IMR-90 (cell line): ENCODE measurements at regions not wholly inside any gene's neighbourhood (a gene's known extent, or its start where the extent isn't known, plus 50 kb on each side); places are given as distances from the start of the nearest gene placed in this dataset.

Experiments used
- ATAC-seq: fragments of 200-7000 bp; cut with Tn5 transposase; 2 replicates; pipeline ENCODE4 v1.9.1; 2020; ENCODE audit warnings: low read depth, mild to moderate bottlenecking, moderate library complexity
- BruUV-seq: library from RNA; stranded (reverse); fragments of 400-500 nt; replicated peaks from 2 replicates; lab custom pipeline; 2021; lab: Mats Ljungman, UMichigan
- CTCF ChIA-PET: fragments of 300-600 bp; formaldehyde crosslinking; extraction: SDS; loops from one replicate; lab custom pipeline; 2021; ENCODE audit warnings: antibody characterized with exemption; lab: Yijun Ruan, JAX
- POLR2A ChIA-PET: fragments of 300-600 bp; sonication (Branson Sonifier 250); formaldehyde crosslinking; loops from one replicate; lab custom pipeline; 2022; ENCODE audit warnings: antibody characterized with exemption; ENCODE audit not compliant: unreplicated experiment; lab: Charles Lee
- DNase-seq: peaks from one replicate; pipeline ENCODE4 v3.0.0; 2013
- H2AFZ ChIP-seq: replicated peaks from 2 replicates; pipeline ENCODE3; 2013; ENCODE audit warnings: low read length, mild to moderate bottlenecking; ENCODE audit not compliant: poor library complexity
- H2AK5ac ChIP-seq: 2 replicates; pipeline ENCODE4 v1.6.1; 2013; ENCODE audit warnings: low read depth, low read length, inconsistent platforms
- H2AK9ac ChIP-seq: replicated peaks from 2 replicates; pipeline ENCODE3; 2013; ENCODE audit warnings: mild to moderate bottlenecking, low read depth, low read length, moderate library complexity; ENCODE audit not compliant: poor library complexity
- H2BK120ac ChIP-seq: 2 replicates; pipeline ENCODE4 v1.6.1; 2013; ENCODE audit warnings: low read depth, low read length, inconsistent platforms
- H2BK15ac ChIP-seq: 3 replicates; pipeline ENCODE4 v1.6.1; 2013; ENCODE audit warnings: low read depth, low read length, inconsistent platforms
- H2BK20ac ChIP-seq: 2 replicates; pipeline ENCODE4 v1.6.1; 2013; ENCODE audit warnings: low read depth, mild to moderate bottlenecking, inconsistent platforms, low read length, moderate library complexity
- H2BK5ac ChIP-seq: 2 replicates; pipeline ENCODE4 v1.6.1; 2013; ENCODE audit warnings: mild to moderate bottlenecking, low read depth, low read length, inconsistent platforms; ENCODE audit not compliant: poor library complexity, severe bottlenecking
- H3K14ac ChIP-seq: replicated peaks from 2 replicates; pipeline ENCODE4 v1.6.1; 2013; ENCODE audit warnings: low read depth, low read length, inconsistent platforms
- H3K18ac ChIP-seq: 2 replicates; pipeline ENCODE4 v1.6.1; 2013; ENCODE audit warnings: low read depth, low read length, control low read depth
- H3K23ac ChIP-seq: 2 replicates; pipeline ENCODE4 v1.6.1; 2013; ENCODE audit warnings: low read depth, low read length, inconsistent platforms
- H3K27ac ChIP-seq: 2 replicates; pipeline ENCODE4 v1.5.1; 2013; ENCODE audit warnings: mild to moderate bottlenecking, control low read depth, low read length; ENCODE audit not compliant: insufficient read depth
- H3K27me3 ChIP-seq: 2 replicates; pipeline ENCODE4 v1.6.1; 2013; ENCODE audit warnings: low read length; ENCODE audit not compliant: control insufficient read depth, insufficient read depth
- H3K36me3 ChIP-seq: 2 replicates; pipeline ENCODE4 v1.6.1; 2013; ENCODE audit warnings: low read length, mixed read lengths; ENCODE audit not compliant: control insufficient read depth, insufficient read depth
- H3K4ac ChIP-seq: 2 replicates; pipeline ENCODE4 v1.6.1; 2013; ENCODE audit warnings: low read depth, low read length, inconsistent platforms
- H3K4me1 ChIP-seq: 2 replicates; pipeline ENCODE4 v1.6.1; 2013; ENCODE audit warnings: low read length, mixed read lengths; ENCODE audit not compliant: control insufficient read depth, insufficient read depth
- H3K4me2 ChIP-seq: 2 replicates; pipeline ENCODE4 v1.6.1; 2013; ENCODE audit warnings: low read depth, mild to moderate bottlenecking, control low read depth, low read length, moderate library complexity
- H3K4me3 ChIP-seq: 2 replicates; pipeline ENCODE4 v1.5.1; 2013; ENCODE audit warnings: low read depth, mild to moderate bottlenecking, control low read depth, low read length, moderate library complexity; ENCODE audit not compliant: insufficient read depth
- H3K56ac ChIP-seq: 2 replicates; pipeline ENCODE4 v1.6.1; 2013; ENCODE audit warnings: low read length, inconsistent platforms; ENCODE audit not compliant: insufficient read depth; ENCODE audit errors: extremely low read depth
- H3K79me1 ChIP-seq, 2 experiments: 2 replicates each; pipeline ENCODE4 v1.6.1; 2013; ENCODE audit warnings: low read length in 2 of 2, inconsistent platforms in 1 of 2, low read depth in 1 of 2
- H3K9ac ChIP-seq: 2 replicates; pipeline ENCODE4 v1.6.1; 2013; ENCODE audit warnings: low read depth, low read length, control low read depth
- H3K9me1 ChIP-seq: 2 replicates; pipeline ENCODE4 v1.6.1; 2013; ENCODE audit warnings: low read length, inconsistent platforms; ENCODE audit not compliant: insufficient read depth
- H3K9me3 ChIP-seq: 2 replicates; pipeline ENCODE4 v1.6.1; 2013; ENCODE audit warnings: low read length; ENCODE audit not compliant: control insufficient read depth, insufficient read depth
- H4K20me1 ChIP-seq: 2 replicates; pipeline ENCODE4 v1.6.1; 2013; ENCODE audit warnings: low read length, inconsistent platforms; ENCODE audit not compliant: insufficient read depth
- H4K5ac ChIP-seq: 2 replicates; pipeline ENCODE4 v1.6.1; 2013; ENCODE audit warnings: mild to moderate bottlenecking, low read depth, low read length, control low read depth
- H4K8ac ChIP-seq, 2 experiments: 2 replicates each; pipeline ENCODE4 v1.6.1; 2013; ENCODE audit warnings: low read depth in 2 of 2, low read length in 2 of 2, control low read depth in 1 of 2, inconsistent platforms in 1 of 2
- H4K91ac ChIP-seq: 2 replicates; pipeline ENCODE4 v1.6.1; 2013; ENCODE audit warnings: low read depth, low read length, inconsistent platforms; ENCODE audit not compliant: insufficient read depth
- BHLHE40 ChIP-seq: fragments of 150-350 bp; IDR thresholded peaks from 2 replicates; pipeline ENCODE4 v1.6.1; 2016; ENCODE audit warnings: mild to moderate bottlenecking, low read depth, low read length
- CEBPB ChIP-seq: IDR thresholded peaks from 2 replicates; pipeline ENCODE4 v1.6.1; 2012; ENCODE audit warnings: low read depth, low read length, improper control_type of control experiment
- CHD1 ChIP-seq: IDR thresholded peaks from 2 replicates; pipeline ENCODE4 v1.6.1; 2012; ENCODE audit warnings: low read depth, low read length, improper control_type of control experiment
- CTCF ChIP-seq: conservative IDR thresholded peaks from 2 replicates; pipeline ENCODE4 v1.5.1; 2012; ENCODE audit warnings: mild to moderate bottlenecking, low read depth, low read length, improper control_type of control experiment
- ELK1 ChIP-seq: fragments of 150-350 bp; IDR thresholded peaks from 2 replicates; pipeline ENCODE4 v1.6.1; 2016; ENCODE audit warnings: low read depth, mild to moderate bottlenecking, low read length, moderate library complexity, borderline replicate concordance
- FOS ChIP-seq: fragments of 150-350 bp; IDR thresholded peaks from 2 replicates; pipeline ENCODE4 v1.6.1; 2016; ENCODE audit warnings: low read depth, low read length
- MAFK ChIP-seq: IDR thresholded peaks from 2 replicates; pipeline ENCODE4 v1.6.1; 2012; ENCODE audit warnings: low read depth, low read length, improper control_type of control experiment
- MAZ ChIP-seq: IDR thresholded peaks from 2 replicates; pipeline ENCODE4 v1.6.1; 2012; ENCODE audit warnings: low read depth, mild to moderate bottlenecking, low read length, improper control_type of control experiment, moderate library complexity, borderline replicate concordance
- MXI1 ChIP-seq: IDR thresholded peaks from 2 replicates; pipeline ENCODE4 v1.6.1; 2012; ENCODE audit warnings: low read depth, mild to moderate bottlenecking, low read length, moderate library complexity, borderline replicate concordance
- NFE2L2 ChIP-seq: fragments of 150-350 bp; IDR thresholded peaks from 2 replicates; pipeline ENCODE4 v1.6.1; 2016; ENCODE audit warnings: low read depth, mild to moderate bottlenecking, low read length
- POLR2A ChIP-seq: IDR thresholded peaks from 2 replicates; pipeline ENCODE4 v1.6.1; 2012; ENCODE audit warnings: mild to moderate bottlenecking, low read depth, low read length
- RAD21 ChIP-seq: IDR thresholded peaks from 2 replicates; pipeline ENCODE4 v1.6.1; 2012; ENCODE audit warnings: low read length, improper control_type of control experiment
- RCOR1 ChIP-seq: IDR thresholded peaks from 2 replicates; pipeline ENCODE4 v1.6.1; 2012; ENCODE audit warnings: mild to moderate bottlenecking, low read length, improper control_type of control experiment; ENCODE audit not compliant: insufficient replicate concordance
- RFX5 ChIP-seq: IDR thresholded peaks from 2 replicates; pipeline ENCODE4 v1.8.0; 2012; ENCODE audit warnings: low read depth, mild to moderate bottlenecking, low read length, moderate library complexity
- SMC3 ChIP-seq: fragments of 150-350 bp; IDR thresholded peaks from 2 replicates; pipeline ENCODE4 v1.6.1; 2016; ENCODE audit warnings: low read depth, mild to moderate bottlenecking, antibody characterized with exemption, low read length, moderate library complexity
- WGBS, 2 experiments: methylation state at CpG; one replicate each; pipeline versions ENCODE4 v1.1.5 to v1.1.7; 2013; ENCODE audit warnings: missing lambda C conversion rate in 2 of 2; ENCODE audit not compliant: insufficient read length in 1 of 2; ENCODE audit errors: extremely low coverage in 2 of 2; 5-methylcytosine and 5-hydroxymethylcytosine counted together
- dilution Hi-C: fragments of 300-500 bp; cut with HindIII; formaldehyde crosslinking; loops from one replicate; pipeline ENCODE4 v1.14.3; 2018; ENCODE audit warnings: low sequenced_read_pairs; ENCODE audit not compliant: unreplicated experiment
- in situ Hi-C: fragments of 300-500 bp; cut with MboI; formaldehyde crosslinking; loops from 3 replicates; pipeline ENCODE4 v1.14.3; 2019; ENCODE audit warnings: low sequenced_read_pairs, inconsistent platforms, mixed read lengths
- intact Hi-C: fragments of 100-400 bp; cut with micrococcal nuclease; formaldehyde crosslinking; loops from 2 replicates; pipeline ENCODE4 v1.10.0; 2022
- TF ChIP-seq, protein P1 (sequence below): fragments of 150-350 bp; IDR thresholded peaks from 2 replicates; pipeline ENCODE4 v1.6.1; 2017; ENCODE audit warnings: mild to moderate bottlenecking, antibody characterized with exemption, low read length, low read depth

GRCh38 chr14:40010961-40011360, 578.7 kb upstream of the FBXO33 start:
- Histone ChIP-seq H3K27me3 (no peaks in the 10 kb centered on the region), H2AFZ (no peak overlapping the region), H3K23ac (no peak overlapping the region), H4K8ac (no peak overlapping the region), H3K18ac (no peak overlapping the region), H2BK120ac (no peak overlapping the region), H4K20me1 (no peaks in the 10 kb centered on the region), H3K27ac (no peak overlapping the region), H3K9ac (no peak overlapping the region), H3K4me2 (no peak overlapping the region), H3K56ac (no peak overlapping the region), H2BK5ac (no peak overlapping the region), H3K14ac (no peak overlapping the region), H3K79me1 (no peaks in the 10 kb centered on the region), H2AK5ac (no peak overlapping the region), H3K4ac (no peak overlapping the region), H3K9me3 (peaks cover 9% of the 10 kb centered on the region), H2AK9ac (no peak overlapping the region), H3K36me3 (no peaks in the 10 kb centered on the region), H2BK20ac (no peak overlapping the region), H3K4me1 (no peaks in the 10 kb centered on the region), H2BK15ac (no peak overlapping the region), H4K5ac (no peak overlapping the region), H3K4me3 (no peak overlapping the region), H3K9me1 (no peaks in the 10 kb centered on the region), H4K91ac (no peak overlapping the region)
- POLR2A ChIA-PET, result no interaction called here
- TF ChIP-seq CTCF (no peak), NFE2L2 (no peak), MAZ (no peak), MAFK (no peak), POLR2A (no peak), CEBPB (no peak), BHLHE40 (no peak), RCOR1 (no peak), ELK1 (no peak), RAD21 (no peak), SMC3 (no peak), FOS (no peak), RFX5 (no peak), MXI1 (no peak), CHD1 (no peak)
- TF ChIP-seq, protein P1, sequence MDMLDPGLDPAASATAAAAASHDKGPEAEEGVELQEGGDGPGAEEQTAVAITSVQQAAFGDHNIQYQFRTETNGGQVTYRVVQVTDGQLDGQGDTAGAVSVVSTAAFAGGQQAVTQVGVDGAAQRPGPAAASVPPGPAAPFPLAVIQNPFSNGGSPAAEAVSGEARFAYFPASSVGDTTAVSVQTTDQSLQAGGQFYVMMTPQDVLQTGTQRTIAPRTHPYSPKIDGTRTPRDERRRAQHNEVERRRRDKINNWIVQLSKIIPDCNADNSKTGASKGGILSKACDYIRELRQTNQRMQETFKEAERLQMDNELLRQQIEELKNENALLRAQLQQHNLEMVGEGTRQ, result no peak
- intact Hi-C loops (no loop called here), dilution Hi-C loops (no loop called here), in situ Hi-C loops (no loop called here)
- no peak for DNase-seq
- no peak for ATAC-seq
- CTCF ChIA-PET, result no interaction called here
- no TSS peak for BruUV-seq
- no CpG with 5 or more reads among the region's 3 CpGs for WGBS, 2 experiments
